ENCODE measurements at regions not wholly inside any gene's neighbourhood (a gene's known extent, or its start where the extent isn't known, plus 50 kb on each side); places are given as distances from the start of the nearest gene placed in this dataset.

DNA sequence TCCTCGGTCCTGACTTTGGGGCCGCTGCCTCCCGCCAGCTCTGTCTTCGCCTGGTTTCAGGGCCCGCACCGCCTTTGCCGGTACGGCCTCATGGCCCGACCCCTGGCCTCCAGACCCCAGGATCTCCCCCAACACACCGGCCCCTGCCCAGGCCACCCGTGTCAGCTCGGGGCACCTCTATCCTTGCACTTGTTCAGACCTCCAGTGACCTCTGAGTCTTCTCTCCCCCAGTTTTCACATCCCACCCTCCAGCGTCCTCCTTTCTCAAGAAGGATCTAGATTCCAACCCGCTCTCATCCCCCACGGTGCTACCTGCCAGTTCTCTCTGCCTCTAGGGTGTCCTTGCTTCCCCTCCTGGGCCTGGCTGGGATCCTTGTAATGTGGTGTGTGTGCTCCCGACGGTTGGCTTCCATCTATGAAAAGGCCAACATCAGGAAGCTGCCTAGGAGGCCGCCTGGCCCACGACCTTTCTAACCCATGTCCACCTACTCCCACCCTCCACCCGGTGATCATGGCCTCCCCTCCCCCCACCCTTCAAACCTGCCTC lies 61.1 kb downstream of the SPATA31C2 start:
- DNase-seq: no peak

DNA sequence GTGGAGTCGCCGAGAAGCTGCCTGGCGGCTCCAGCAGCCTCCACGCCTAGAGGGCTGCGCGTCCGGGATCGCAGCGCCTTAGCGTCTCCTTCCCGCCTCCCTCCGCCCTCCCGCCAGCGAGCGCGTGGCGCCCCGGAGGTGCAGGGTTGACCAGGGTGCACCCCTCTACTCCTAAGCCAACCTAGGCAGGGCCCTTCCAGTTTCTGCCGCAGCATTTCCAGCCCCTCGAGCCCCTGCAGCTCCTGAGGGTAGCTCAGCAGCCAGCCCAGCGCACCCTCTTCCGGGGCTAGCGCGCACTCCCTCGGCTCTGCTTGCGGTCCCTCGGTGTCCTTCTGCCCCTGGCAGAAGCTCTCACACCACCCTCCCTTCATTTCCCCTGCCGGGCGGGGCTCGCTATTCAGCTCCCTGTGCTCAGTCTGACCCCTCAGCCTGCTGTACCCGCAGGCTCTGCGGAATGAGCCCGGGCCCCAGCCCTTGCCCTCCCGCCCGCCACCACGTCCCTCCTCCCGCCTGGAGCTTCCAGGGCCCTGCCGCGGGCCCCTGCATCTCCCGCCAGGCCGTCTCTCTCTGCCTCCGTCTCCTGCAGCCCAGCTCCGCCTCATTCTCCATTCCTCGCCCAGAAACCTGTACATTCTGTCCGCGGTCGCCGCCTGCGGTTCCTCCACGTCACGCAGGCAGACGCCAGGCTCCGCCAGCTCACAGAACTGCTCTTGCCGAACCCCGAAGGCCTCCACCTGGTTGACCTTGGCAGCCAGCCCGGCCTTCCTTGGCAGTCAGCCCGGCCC lies 61.8 kb downstream of the SPATA31C2 start:
- DNase-seq: peak; percentile 56

DNA sequence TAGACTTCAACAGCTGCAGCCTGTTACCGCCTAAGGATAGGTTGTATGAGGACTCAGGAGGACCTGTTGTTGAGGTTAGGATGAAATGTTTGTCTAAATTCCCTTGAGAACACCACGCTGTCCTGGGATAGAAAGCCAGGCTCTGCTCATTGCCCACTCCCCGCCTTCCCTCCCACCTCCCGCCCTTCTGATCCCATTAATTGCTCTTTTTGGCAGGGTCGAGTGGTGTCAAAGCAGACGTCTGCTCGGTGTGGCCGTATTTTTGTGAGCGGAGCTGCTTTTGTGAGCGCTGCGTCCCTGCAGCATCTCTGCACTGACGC lies 62.3 kb downstream of the SPATA31C2 start:
- DNase-seq: no peak

DNA sequence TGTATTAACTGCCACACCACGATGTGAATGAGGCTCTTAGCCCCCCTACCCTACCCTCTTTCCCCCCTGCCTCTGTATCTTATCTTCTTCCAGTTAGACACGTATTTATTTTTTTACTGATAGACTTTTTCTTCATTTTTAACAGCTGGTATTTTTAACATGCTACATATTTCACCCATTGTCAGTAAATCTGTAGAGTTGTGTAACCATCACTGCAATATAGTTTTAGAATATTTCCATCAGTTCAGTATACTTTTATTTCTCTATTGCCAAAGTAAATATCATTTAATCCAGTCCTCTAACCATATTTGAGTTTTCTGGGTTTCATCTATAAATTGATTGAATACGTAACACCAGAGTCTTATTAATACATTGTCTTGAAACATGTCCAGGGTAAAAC lies 62.8 kb downstream of the SPATA31C2 start:
- DNase-seq: no peak

DNA sequence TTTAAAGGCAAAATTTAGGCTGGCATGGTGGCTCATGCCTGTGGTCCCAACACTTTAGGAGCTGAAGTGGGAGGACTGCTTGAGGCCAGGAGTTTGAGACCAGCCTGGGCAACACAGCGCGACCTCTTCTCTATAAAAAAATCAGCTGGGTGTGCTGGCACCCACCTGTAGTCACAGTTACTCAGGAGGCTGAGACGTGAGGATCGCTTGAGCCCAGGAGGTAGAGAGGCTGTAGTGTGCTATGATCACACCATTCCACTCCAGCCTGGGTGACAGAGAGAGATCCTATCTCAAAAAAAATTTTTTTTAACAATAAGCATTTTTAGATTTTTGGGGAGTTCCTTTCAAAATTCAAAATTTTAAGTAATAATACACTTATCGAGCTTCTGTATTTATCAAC lies 63.3 kb downstream of the SPATA31C2 start:
- DNase-seq: no peak

DNA sequence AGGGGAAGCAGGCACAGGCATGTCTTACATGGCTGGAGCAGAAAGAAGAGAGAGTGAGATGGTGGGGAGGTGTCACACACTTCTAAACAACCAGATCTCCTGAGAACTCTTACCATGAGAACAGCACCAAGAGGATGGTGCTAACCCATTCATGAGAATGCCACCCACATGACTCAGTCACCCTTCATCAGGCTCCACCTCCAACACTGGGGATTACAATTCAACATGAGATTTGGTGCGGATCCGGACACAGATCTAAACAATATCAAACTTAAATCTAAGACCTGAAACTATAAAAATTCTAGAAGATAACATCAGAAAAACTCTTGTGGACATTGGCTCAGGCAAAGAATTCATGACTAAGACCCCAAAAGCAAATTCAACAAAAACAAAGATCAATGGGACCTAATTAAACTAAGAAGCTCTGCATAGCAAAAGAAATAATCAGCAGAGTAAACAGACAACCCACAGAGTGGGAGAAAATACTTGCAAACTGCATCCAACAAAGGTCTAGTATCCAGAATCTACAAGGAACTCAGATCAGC lies 65.4 kb downstream of the SPATA31C2 start:
- no peak for DNase-seq

DNA sequence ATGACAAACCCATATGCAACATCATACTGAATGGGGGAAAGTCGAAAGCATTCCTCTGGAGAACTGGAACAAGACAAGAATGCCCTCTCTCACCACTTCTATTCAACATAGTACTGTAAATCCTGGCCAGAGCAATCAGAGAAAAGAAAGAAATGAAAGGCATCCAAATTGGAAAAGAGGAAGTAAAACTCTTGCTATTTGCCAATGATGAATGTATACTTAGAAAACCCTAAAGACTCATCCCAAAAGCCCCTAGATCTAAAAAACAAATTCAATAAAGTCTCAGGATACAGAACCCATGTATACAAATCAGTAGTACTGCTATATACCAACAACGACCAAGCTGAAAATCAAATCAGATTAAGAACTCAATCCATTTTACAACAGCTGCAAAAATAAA lies 66.9 kb downstream of the SPATA31C2 start:
- DNase-seq: no peak

DNA sequence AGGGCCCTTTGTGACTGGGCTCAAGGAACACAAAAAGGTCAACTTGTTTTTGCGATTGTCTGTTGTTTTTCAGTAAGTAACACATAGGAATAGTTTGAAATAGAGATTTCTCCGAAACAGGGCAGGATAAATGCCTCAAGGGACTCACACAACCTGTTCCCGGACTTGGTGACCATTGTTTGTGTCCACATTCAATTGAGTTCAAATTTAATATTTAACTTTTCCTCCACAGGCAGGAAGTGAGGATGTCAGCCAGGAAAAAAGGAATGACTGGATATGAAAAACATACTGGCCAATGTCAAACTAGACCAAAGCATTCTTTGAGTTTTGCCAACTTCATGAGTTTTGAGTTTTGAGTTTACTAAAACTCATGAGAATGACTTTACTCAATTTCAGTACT lies 72.7 kb downstream of the SPATA31C2 start:
- no peak for DNase-seq

DNA sequence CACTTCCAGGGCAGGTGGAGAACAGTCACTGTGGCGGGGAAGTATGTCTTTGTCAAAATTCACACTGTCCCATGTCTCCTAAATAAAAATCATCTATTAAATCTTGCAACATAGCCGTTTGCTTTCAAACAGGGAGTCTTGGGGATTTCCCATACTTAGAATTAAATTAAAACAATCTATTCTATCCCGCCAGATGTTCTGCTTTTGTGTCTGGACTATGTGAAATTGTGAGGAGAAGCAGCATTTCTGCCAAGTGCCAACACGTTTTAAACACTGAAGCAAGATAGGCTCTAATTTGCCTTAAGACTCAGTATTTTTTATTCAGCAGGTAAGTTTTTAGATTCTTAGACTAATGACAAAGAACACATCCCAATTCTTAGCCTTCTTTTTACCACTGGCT lies 73.7 kb downstream of the SPATA31C2 start:
- no peak for DNase-seq

DNA sequence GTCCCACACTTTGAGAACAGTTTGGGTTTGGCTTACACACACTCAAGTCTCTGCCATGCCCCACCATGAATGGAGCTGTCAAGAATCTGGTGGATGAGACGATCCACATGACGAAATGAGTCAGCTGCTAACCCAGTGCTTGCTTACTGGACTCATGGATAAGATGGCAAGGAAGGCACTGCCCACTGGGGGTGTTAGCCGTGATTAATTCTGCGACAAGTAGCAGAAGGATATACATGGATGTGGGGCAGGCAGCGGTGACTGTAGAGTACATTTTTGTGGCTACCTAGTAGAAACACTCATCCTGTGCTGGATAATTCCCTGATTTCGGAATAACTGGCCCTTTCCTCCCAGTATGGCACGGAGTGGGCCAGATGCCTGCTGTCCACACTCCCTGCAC lies 77.5 kb downstream of the SPATA31C2 start:
- DNase-seq: no peak

DNA sequence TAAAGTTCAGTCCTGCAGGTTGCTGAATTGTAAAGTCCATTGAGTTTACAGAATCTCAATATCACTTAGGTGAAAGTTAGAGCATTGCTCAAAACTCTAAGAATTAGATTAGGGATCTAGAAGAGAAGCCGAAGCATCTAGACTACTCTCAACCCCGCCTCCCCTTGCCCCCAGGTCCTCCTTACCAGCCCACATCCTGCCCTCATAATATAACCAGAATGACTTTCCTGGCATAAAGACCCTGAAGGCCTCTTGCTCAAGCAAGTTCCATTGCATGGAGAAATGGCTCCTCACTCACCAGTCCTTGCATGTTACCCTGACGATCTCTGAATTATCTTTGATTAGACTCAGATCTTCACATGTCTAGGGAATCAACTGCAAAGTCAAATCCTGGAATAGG lies 78.8 kb downstream of the SPATA31C2 start:
- no peak for DNase-seq

DNA sequence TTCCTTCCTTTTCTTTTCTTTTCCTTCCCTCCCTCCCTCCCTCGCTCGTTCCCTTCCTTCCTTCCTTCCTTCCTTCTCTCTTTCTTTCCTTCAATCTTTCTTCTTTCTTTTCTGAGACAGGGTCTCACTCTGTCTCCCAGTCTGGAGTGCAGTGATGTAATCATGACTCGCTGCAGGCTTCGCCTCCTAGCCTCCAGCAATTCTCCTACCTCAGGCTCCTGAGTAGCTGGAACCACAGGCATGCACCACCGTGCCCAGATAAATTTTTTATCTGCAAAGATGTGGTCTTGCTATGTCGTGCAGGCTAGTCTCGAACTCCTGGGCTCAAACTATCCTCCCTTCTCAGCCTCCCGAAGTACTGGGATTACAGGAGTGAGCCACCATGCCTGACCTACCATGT lies 81.4 kb downstream of the SPATA31C2 start:
- DNase-seq: no peak

DNA sequence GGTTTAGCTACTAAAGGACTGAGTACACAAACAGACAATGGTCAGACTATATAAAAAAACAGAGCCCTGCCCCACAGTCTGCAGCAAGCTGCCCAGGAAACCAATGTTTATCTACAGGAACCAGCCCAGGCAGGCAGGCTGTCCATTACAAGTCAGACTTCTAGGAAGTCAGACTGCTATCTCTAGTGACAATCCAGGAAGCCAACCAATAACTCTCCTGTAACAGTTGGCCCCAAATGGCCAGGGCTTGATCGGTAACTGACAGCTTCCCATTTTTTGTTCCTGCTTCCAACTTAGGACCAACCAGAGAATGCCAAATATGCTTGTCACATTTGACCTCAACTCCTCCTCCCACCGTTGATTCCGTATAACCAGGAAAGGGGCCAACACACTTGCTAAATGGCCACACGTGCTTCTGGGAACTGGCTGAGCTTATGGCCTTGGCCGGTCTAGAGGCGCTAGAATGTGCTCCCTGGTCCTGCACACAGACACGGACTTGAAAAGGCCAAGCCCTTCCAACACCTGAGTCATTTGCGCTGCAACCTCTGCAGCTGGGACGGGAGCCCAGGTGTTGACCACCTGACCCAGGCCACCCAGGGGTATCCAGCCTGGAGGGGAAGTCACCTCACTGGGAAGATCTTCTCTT lies 79.6 kb upstream of the CDK20 start:
- no peak for DNase-seq

DNA sequence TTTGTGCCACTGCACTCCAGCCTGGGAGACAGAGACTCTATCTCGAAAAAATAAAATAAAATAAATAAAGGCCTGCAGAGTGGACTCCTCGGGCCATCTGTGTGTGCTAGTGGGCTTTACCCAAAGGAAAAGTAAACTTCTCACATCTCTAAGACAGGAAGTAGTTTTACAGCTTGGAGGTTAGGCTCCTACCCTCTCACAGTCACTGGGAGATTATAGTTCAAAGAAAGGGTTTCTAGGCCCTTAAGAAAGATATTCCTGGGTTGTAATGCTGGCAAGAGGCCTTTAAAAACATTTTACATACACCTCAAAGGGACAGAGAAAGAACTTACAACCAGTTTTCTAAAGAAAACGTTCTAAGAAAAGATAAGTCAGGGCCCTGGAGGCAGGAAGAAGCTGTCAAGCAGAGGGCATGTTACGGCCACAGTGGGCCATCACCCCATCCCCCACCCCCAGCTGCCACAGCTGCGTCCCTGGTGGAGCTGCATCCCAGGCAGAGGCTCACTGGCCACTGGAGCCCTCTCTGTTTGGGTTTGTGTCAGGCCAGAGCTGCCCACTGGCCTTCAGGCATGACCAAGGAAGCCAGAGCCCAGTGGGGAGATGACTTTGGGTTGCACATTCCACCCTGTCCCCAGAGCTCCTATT lies 78.1 kb upstream of the CDK20 start:
- no peak for DNase-seq

DNA sequence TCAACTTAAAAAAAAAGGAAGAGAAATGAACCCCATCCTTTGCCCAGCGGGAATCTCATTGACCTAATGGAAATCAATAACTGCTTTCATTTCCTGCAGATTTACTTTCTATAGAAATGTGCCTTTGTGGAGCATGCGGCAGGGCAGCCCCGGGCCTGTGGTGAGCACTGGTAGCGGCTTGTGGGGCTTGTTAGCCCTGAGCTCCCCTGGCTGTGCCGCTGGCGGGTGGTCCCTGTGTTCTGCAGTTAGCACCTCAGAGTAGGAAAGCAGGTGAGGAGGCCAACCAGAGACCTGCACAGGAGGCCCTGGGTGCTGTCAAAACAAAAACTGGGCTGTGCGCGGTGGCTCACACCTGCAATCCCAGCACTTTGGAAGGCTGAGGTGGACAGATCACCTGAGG lies 76.8 kb upstream of the CDK20 start:
- DNase-seq: no peak

DNA sequence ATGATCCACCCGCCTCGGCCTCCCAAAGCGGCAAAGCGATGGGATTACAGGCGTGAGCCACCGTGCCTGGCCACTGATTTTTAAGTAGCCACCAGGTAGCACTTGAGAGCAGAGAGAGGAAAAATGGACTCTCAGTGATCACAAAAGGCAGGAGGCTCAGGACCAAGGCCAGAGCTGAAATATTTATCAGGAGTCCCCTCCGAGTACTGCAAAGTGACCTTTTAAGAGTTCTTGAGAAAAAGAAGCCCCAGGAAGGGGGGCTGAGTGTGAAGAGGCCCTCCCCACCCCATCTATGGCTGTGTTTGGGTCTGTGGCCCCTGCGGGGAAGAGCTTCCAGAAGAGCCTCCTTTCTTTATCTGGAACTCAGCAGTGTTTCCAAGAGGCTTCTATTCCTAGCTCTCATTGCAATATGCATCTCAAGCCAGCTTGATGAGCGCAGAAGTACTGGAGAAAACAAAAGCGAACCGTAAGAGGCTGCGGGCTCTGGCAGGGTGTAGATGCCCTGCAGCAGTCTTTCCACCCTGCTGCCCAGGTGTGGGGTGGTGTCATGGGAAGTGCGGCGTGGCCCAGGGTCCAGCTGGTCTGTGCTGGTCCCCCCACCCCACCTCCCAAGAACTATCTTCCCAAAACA lies 75.5 kb upstream of the CDK20 start:
- no peak for DNase-seq

DNA sequence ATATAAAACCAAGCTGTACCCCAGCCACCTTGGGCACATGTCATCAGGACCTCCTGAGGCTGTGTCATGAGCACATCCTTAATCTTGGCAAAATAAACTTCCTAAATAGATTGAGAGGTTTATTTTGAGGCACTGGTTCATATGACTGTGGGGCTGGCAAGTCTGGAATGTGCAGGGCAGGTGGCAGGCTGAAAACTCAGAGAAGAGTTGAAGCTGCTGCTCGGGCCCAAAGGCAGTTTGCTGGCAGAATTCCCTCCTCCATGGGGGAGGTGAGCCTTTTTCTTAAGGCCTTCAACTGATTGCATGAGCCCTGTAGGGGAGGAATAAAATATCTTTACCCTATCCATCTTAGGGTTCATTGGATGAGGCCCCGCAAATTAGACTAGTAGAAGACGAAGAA lies 72.2 kb upstream of the CDK20 start:
- DNase-seq: no peak

DNA sequence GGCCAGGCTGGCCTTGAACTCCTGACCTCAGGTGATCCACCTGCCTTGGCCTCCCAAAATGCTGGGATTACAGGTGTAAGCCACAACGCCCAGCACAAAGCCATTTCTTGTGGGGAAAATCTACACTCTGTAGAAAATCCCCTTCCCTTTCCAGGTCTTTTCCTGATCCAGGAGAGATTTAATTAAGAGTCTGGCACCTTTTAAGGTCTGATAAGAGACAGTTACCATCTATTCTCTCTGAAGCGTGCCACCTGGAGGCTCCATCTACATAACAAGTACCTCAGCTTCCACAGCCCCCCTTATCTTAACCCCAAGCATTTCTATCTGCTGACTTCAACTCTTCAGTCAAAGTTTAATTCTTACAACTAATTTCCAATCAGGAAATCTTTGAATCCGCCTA lies 71.4 kb upstream of the CDK20 start:
- DNase-seq: no peak

DNA sequence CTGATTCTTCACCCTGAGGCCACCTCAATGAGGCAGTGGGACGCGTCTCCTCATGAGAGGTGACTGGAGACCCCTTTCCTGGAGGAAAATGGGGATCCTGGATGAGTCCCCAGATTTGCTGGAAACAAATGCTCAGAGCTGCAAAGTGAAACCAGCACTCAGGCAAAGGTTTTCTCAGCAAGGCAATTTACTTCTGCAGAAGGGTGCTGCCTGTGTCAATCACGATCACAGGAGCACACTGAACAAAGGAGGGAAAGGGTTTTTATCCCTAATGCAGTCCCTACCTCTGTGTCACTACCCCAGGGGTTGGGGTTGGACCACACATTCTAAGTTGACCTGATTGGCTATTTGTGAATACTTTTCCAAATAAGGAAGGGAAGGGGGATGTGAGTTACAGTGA lies 69.9 kb upstream of the CDK20 start:
- no peak for DNase-seq

DNA sequence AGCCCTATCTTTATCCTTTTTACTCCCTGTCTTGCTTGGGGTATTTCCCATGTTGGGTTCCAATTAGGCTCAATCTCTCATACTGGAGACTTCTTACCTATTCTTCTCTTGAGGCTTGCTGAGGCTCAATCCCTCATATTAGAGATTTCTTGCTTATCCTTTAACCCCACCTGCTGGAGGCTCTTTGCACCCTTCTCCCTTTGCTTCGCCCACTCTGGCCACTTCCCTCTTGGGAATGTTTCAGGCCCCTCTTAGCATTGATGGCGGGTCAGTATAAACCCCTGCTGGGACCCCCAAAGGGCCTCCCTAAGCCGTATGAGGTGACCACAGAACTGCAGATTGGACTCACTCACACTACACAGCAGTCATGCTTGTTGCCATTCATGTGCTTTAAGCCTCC lies 69.3 kb upstream of the CDK20 start:
- DNase-seq: no peak

DNA sequence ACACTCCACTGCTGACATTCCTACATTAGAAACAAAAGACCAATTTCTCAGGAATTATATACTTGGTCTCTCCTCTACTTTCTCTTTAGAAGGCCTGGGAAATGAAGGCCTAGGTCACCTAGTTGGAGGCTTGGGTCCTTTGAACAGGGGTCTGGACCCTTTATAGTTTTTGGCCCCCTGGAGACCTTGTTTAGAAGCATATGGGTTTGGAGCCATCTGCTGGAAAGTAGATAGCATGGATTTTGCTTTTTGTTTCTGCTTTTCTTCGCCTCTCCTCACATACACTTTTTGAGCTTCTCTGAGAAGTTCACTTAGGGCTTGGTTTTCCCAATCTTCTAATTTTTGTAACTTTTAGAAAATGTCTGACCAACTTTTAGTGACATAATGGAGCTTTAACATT lies 67.1 kb upstream of the CDK20 start:
- DNase-seq: no peak

DNA sequence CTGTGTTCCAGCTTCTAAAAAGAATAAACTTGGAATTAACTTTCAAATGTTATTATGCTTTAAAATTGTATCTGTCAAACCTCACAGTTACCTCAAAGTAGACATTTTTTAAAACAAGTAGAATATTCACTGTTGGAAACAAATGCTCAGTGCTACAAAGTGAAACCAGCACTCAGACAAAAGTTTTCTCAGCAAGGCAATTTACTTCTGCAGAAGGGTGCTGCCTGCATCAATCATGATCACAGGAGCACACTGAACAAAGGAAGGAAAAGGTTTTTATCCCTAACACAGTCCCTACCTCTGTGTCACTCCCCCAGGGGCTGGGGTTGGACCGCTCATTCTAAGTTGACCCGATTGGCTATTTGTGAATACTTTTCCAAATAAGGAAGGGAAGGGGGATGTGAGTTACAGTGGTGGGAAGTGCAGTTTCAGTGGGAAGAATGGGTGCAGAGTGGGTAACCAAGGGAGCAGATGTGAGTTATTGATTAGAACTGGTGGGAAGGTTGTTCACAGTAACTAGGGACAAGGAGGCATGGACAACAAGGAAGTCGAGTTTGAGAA lies 63.0 kb upstream of the CDK20 start:
- DNase-seq: no peak

DNA sequence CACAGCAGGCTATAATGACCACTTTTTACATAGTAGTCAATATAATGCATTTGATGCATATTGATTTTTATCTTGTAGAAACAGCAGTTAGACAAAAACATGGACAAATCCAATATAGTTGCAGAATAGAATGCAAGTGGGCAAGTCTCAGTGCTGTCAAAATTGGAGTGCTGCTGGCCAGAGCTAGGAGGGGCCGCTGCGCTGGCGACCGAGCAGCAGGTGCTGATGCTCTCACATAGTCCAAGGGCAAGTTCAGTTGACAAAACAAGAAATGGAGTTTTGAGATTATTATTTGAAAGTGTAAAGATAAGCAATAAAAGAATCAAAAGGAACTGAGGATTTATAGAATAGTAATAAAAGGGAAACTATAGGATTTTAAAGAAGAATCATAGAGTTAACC lies 60.6 kb upstream of the CDK20 start:
- no peak for DNase-seq
